22Rv1 (cell line): ENCODE measurements at regions not wholly inside any gene's neighbourhood (a gene's known extent, or its start where the extent isn't known, plus 50 kb on each side); places are given as distances from the start of the nearest gene placed in this dataset.

Experiments
- CTCF ChIP-seq: fragments of 450-650 bp; IDR thresholded peaks from 2 replicates; pipeline ENCODE4 v1.5.1; 2017; ENCODE audit warnings: mild to moderate bottlenecking
- ZFX ChIP-seq: fragments of 450-650 bp; IDR thresholded peaks from 2 replicates; pipeline ENCODE4 v1.6.1; 2017; ENCODE audit warnings: antibody characterized with exemption, borderline replicate concordance

GRCh38 chr7:156147104-156147503 is 334.8 kb upstream of the SHH start:
- no peak for TF ChIP-seq CTCF
- TF ChIP-seq ZFX, result no peak
